HCT116 (cell line): ENCODE measurements at regions not wholly inside any gene's neighbourhood (a gene's known extent, or its start where the extent isn't known, plus 50 kb on each side); places are given as distances from the start of the nearest gene placed in this dataset.

ENCODE experiments used
- ATAC-seq: fragments of 200-7000 bp; cut with Tn5 transposase; 2 replicates; pipeline ENCODE4 v1.9.1; 2020; ENCODE audit warnings: mild to moderate bottlenecking, moderate library complexity
- BruUV-seq: library from RNA; stranded (reverse); fragments of 400-500 nt; replicated peaks from 2 replicates; lab custom pipeline; 2021; lab: Mats Ljungman, UMichigan
- CTCF ChIA-PET: fragments of 300-600 bp; sonication (Branson Sonifier 250); formaldehyde crosslinking; loops from one replicate; lab custom pipeline; 2021; ENCODE audit warnings: antibody characterized with exemption; lab: Charles Lee
- POLR2A ChIA-PET: fragments of 300-600, 350-600 bp; sonication (Branson Sonifier 250); formaldehyde crosslinking; loops from one replicate; lab custom pipeline; 2021; ENCODE audit warnings: antibody characterized with exemption; lab: Charles Lee
- RAD21 ChIA-PET, 2 experiments: fragments of 300-600 bp; sonication (Branson Sonifier 250); formaldehyde crosslinking; loops; one replicate each; lab custom pipeline; 2023; ENCODE audit warnings: low total read pairs in 2 of 2; ENCODE audit not compliant: uncharacterized antibody in 2 of 2, unreplicated experiment in 2 of 2, low non-redundant PET in 1 of 2; lab: Charles Lee
- DNase-seq: peaks from one replicate; pipeline ENCODE4 v3.0.0-alpha.2; 2010; ENCODE audit warnings: low read depth, low spot score
- H2AFZ ChIP-seq: fragments of 200-600 bp; shearing (Covaris generic), sonication (generic); 2 replicates; pipeline ENCODE4 v1.6.1; 2017; ENCODE audit warnings: low read depth, mixed run types, mixed read lengths, antibody characterized with exemption, low read length; ENCODE audit not compliant: poor library complexity, severe bottlenecking
- H3K27ac ChIP-seq: 2 replicates; pipeline ENCODE4 v1.5.1; 2012; ENCODE audit warnings: low read depth, low read length
- H3K27me3 ChIP-seq: fragments of 200-600 bp; sonication (generic); 2 replicates; pipeline ENCODE4 v1.6.1; 2016; ENCODE audit warnings: mixed run types, low read length, mixed read lengths; ENCODE audit not compliant: insufficient read depth
- H3K36me3 ChIP-seq, 2 experiments: fragments of 200-500 bp in 1 of 2; fragments of 200-600 bp in 1 of 2; sonication (Bioruptor generic) in 1 of 2; sonication (generic) in 1 of 2; 2 replicates each; pipeline versions ENCODE4 v1.5.1 to v1.6.1; 2014 to 2016; ENCODE audit warnings: low read length in 2 of 2, inconsistent platforms in 1 of 2, mixed read lengths in 1 of 2, mixed run types in 1 of 2; ENCODE audit not compliant: insufficient read depth in 2 of 2, control insufficient read depth in 1 of 2
- H3K4me1 ChIP-seq, 2 experiments: fragments of 200-600 bp in 1 of 2; sonication (generic) in 1 of 2; 2 replicates each; pipeline versions ENCODE4 v1.5.1 to v1.6.1; 2012 to 2017; ENCODE audit warnings: low read length in 2 of 2, inconsistent platforms in 1 of 2, mild to moderate bottlenecking in 1 of 2, mixed read lengths in 1 of 2, mixed run types in 1 of 2, moderate library complexity in 1 of 2; ENCODE audit not compliant: insufficient read depth in 2 of 2, control insufficient read depth in 1 of 2
- H3K4me2 ChIP-seq: fragments of 200-600 bp; sonication (generic); 2 replicates; pipeline ENCODE4 v1.6.1; 2017; ENCODE audit warnings: mixed run types, low read length, mixed read lengths
- H3K4me3 ChIP-seq, 2 experiments: fragments of 200-600 bp in 1 of 2; sonication (generic) in 1 of 2; replicated peaks in 1 of 2; 2 replicates each; pipeline ENCODE4 v1.5.1; 2011 to 2016; ENCODE audit warnings: low read length in 2 of 2, control low read depth in 1 of 2, low read depth in 1 of 2, mild to moderate bottlenecking in 1 of 2, mixed read lengths in 1 of 2, mixed run types in 1 of 2
- H3K79me2 ChIP-seq: fragments of 200-600 bp; sonication (generic); 2 replicates; pipeline ENCODE4 v1.6.1; 2017; ENCODE audit warnings: mild to moderate bottlenecking, mixed run types, low read length, moderate library complexity, mixed read lengths; ENCODE audit not compliant: insufficient read depth
- H3K9ac ChIP-seq: fragments of 200-600 bp; sonication (generic); 2 replicates; pipeline ENCODE4 v1.6.1; 2016; ENCODE audit warnings: low read length, mixed read lengths
- H3K9me2 ChIP-seq: fragments of 200-600 bp; sonication (generic), shearing (Covaris generic); 2 replicates; pipeline ENCODE4 v1.6.1; 2017; ENCODE audit warnings: mixed run types, mild to moderate bottlenecking, moderate library complexity; ENCODE audit not compliant: insufficient read depth
- H3K9me3 ChIP-seq, 2 experiments: fragments of 200-500 bp in 1 of 2; fragments of 200-600 bp in 1 of 2; sonication (Bioruptor generic) in 1 of 2; sonication (generic) in 1 of 2; 2 replicates each; pipeline ENCODE4 v1.6.1; 2014 to 2017; ENCODE audit warnings: low read length in 2 of 2, mixed read lengths in 2 of 2, inconsistent platforms in 1 of 2, low read depth in 1 of 2, mild to moderate bottlenecking in 1 of 2, mixed run types in 1 of 2, moderate library complexity in 1 of 2; ENCODE audit not compliant: control insufficient read depth in 1 of 2, insufficient read depth in 1 of 2
- H4K20me1 ChIP-seq: fragments of 200-600 bp; sonication (generic), shearing (Covaris generic); 2 replicates; pipeline ENCODE4 v1.6.1; 2017; ENCODE audit warnings: mixed run types, mild to moderate bottlenecking, moderate library complexity; ENCODE audit not compliant: insufficient read depth
- ATF3 ChIP-seq: IDR thresholded peaks from 2 replicates; pipeline ENCODE4 v1.6.1; 2012
- CBX3 ChIP-seq: IDR thresholded peaks from 2 replicates; pipeline ENCODE4 v1.6.1; 2012; ENCODE audit warnings: low read depth
- CEBPB ChIP-seq: IDR thresholded peaks from 2 replicates; pipeline ENCODE4 v1.6.1; 2012; ENCODE audit warnings: low read depth
- EGR1 ChIP-seq: IDR thresholded peaks from 2 replicates; pipeline ENCODE4 v1.6.1; 2012; ENCODE audit warnings: low read depth
- ELF1 ChIP-seq: IDR thresholded peaks from 2 replicates; pipeline ENCODE4 v1.6.1; 2012; ENCODE audit warnings: low read depth, borderline replicate concordance
- EZH2 ChIP-seq: fragments of 200-600 bp; sonication (generic); IDR thresholded peaks from 2 replicates; pipeline ENCODE4 v1.6.1; 2017; ENCODE audit warnings: antibody characterized with exemption, mixed run types
- EZH2phosphoT487 ChIP-seq: fragments of 200-600 bp; IDR thresholded peaks from 2 replicates; pipeline ENCODE4 v1.6.1; 2018; ENCODE audit warnings: antibody characterized with exemption, borderline replicate concordance
- FOSL1 ChIP-seq: IDR thresholded peaks from 2 replicates; pipeline ENCODE4 v1.6.1; 2012; ENCODE audit warnings: low read depth
- JUND ChIP-seq: IDR thresholded peaks from 2 replicates; pipeline ENCODE4 v1.6.1; 2012
- MAX ChIP-seq: IDR thresholded peaks from 2 replicates; pipeline ENCODE4 v1.6.1; 2012
- POLR2A ChIP-seq: IDR thresholded peaks from 2 replicates; pipeline ENCODE4 v1.7.0; 2011; ENCODE audit warnings: borderline replicate concordance; ENCODE audit not compliant: insufficient read depth, insufficient read length; ENCODE audit errors: extremely low read depth
- RAD21 ChIP-seq: IDR thresholded peaks from 2 replicates; pipeline ENCODE4 v1.6.1; 2012; ENCODE audit warnings: low read depth, mild to moderate bottlenecking
- SIN3A ChIP-seq: IDR thresholded peaks from 2 replicates; pipeline ENCODE4 v1.6.1; 2012; ENCODE audit warnings: low read depth
- SRF ChIP-seq: IDR thresholded peaks from 2 replicates; pipeline ENCODE4 v1.6.1; 2012; ENCODE audit warnings: low read depth
- TCF7L2 ChIP-seq: IDR thresholded peaks from 2 replicates; pipeline ENCODE4 v1.7.0; 2011; ENCODE audit warnings: borderline replicate concordance, inconsistent platforms; ENCODE audit not compliant: insufficient read depth, insufficient read length; ENCODE audit errors: extremely low read depth
- YY1 ChIP-seq: IDR thresholded peaks from 2 replicates; pipeline ENCODE4 v1.6.1; 2011; ENCODE audit warnings: low read length, low read depth, moderate library complexity, mild to moderate bottlenecking; ENCODE audit not compliant: insufficient replicate concordance; ENCODE audit errors: extremely low read depth
- ZBTB33 ChIP-seq: IDR thresholded peaks from 2 replicates; pipeline ENCODE4 v1.6.1; 2011; ENCODE audit warnings: mild to moderate bottlenecking, low read length, moderate library complexity; ENCODE audit not compliant: insufficient replicate concordance; ENCODE audit errors: extremely low read depth
- ZFX ChIP-seq: fragments of 450-650 bp; IDR thresholded peaks from 2 replicates; pipeline ENCODE4 v1.6.1; 2017
- intact Hi-C: fragments of 100-400 bp; cut with micrococcal nuclease; formaldehyde crosslinking; loops from 2 replicates; pipeline ENCODE4 v1.10.0; 2022

GRCh38 chr3:55147856-55148720 is 220.2 kb upstream of the LRTM1 start:
- RAD21 ChIA-PET, result no interaction called here
- DNase-seq, result no peak
- BruUV-seq, result no TSS peak

GRCh38 chr3:55147406-55147805 is 219.5 kb upstream of the LRTM1 start:
- ChIA-PET RAD21 (no interaction called here), CTCF (no interaction called here), POLR2A (no interaction called here)
- Histone ChIP-seq H3K9me3 (peaks cover 3 to 13% of the 10 kb centered on the region in 2 experiments; a peak in 2 of 4 replicates), H3K27ac (no peak overlapping the region), H3K4me1 (no peaks in the 10 kb centered on the region), H4K20me1 (no peaks in the 10 kb centered on the region), H3K4me3 (no peak overlapping the region), H3K9ac (no peak overlapping the region), H2AFZ (no peak overlapping the region), H3K4me2 (no peak overlapping the region), H3K79me2 (no peaks in the 10 kb centered on the region), H3K9me2 (no peaks in the 10 kb centered on the region), H3K36me3 (no peaks in the 10 kb centered on the region), H3K27me3 (no peaks in the 10 kb centered on the region)
- ATAC-seq (no peak), DNase-seq (no peak)
- intact Hi-C loops, result no loop called here
- no TSS peak for BruUV-seq
- TF ChIP-seq EZH2phosphoT487 (no peak), EZH2 (no peak), CEBPB (no peak), CBX3 (no peak), ZFX (no peak), POLR2A (no peak), JUND (no peak), RAD21 (no peak), ATF3 (no peak), ZBTB33 (no peak), SIN3A (no peak), YY1 (no peak), MAX (no peak), SRF (no peak), EGR1 (no peak)

More at GRCh38 chr3:55147856-55148720, 220.2 kb upstream of the LRTM1 start:
- no peaks in the 10 kb centered on the region for H3K27me3 ChIP-seq
- POLR2A ChIA-PET, result no interaction called here
- CTCF ChIA-PET, result no interaction called here
- H3K4me1 ChIP-seq, result no peaks in the 10 kb centered on the region
- no peak overlapping the region for H3K4me2 ChIP-seq
- no peak overlapping the region for H3K27ac ChIP-seq
- no peaks in the 10 kb centered on the region for H3K79me2 ChIP-seq
- no peak overlapping the region for H2AFZ ChIP-seq
- H3K9me3 ChIP-seq, result peaks cover 3 to 13% of the 10 kb centered on the region in 2 experiments; a peak in 2 of 4 replicates
- H3K9me2 ChIP-seq, result no peaks in the 10 kb centered on the region
- TF ChIP-seq ELF1, result no peak
- no peak for TF ChIP-seq SRF
- TF ChIP-seq EZH2, result no peak
- no peak for TF ChIP-seq ZFX
- TF ChIP-seq ATF3, result no peak
- no peak for TF ChIP-seq TCF7L2
- TF ChIP-seq EGR1, result no peak
- no peak for TF ChIP-seq CBX3
- no peak for TF ChIP-seq YY1
- TF ChIP-seq RAD21, result no peak
- no peak for TF ChIP-seq FOSL1
- no peak for TF ChIP-seq JUND
- TF ChIP-seq, all 23 proteins: peak for 0
- Histone ChIP-seq H3K9ac (no peak overlapping the region), H4K20me1 (no peaks in the 10 kb centered on the region), H3K36me3 (no peaks in the 10 kb centered on the region), H3K4me3 (no peak overlapping the region)
- no peak for ATAC-seq
- intact Hi-C loops, result no loop called here
